ENCODE measurements at regions not wholly inside any gene's neighbourhood (a gene's known extent, or its start where the extent isn't known, plus 50 kb on each side); places are given as distances from the start of the nearest gene placed in this dataset.
A peak's percentile ranks its signal among the peaks of the same experiment; 100 is the strongest.

DNA sequence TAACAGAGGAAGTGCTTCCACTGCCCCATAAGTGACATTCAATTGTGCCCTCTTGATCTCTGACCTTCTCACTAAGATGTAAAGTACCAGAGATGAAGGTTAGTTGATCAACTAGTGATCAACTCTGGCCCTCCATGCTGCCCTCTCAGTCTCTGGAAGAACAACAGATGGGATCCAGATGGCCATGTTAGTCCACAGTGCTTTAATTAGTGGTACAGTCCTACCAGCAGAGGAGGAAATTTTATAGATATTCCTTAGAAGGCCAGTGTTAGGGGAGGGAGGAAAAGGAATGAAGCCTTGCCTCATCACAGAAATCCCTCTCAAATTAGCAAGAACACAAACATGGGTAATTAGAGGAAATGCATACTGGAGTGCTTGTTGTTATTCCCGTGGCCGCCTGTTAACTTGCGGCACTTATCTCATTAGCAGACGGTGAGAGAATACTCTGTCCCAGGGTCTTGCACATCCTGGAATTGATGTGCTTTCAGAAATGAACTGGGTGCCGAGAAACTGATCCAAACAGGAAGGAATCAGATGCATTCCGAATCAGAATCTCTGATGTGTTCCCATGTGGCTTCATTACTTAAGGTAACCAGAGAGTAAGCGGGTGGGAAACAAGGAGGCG lies 91.1 kb upstream of the RGS4 start:
- DNase-seq (ENCODE audit: low spot score in 2 of 2) (no peak), ATAC-seq (no peak)
- Mint-ChIP-seq H3K36me3 (no peaks in the 10 kb centered on the region), H3K27ac (no peak overlapping the region), H3K9me3 (no peaks in the 10 kb centered on the region)

DNA sequence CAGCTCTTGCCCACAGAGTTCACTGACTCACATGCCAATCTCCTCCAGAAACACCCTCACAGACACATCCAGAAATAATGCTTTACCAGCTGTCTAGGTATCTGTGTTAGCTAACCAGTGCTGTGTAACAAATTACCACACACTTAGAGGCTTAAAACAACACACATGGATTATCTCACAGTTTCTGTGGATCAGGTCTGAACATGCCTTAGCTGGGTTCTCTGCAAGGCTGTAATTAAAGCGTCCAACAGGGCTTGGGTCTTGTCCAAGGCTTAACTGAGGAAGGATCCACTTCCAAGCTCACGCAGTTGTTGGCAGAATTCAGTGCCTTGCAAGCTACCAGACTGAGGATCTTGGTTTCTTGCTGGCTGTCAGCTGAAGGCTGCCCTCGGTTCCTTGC lies 92.5 kb upstream of the RGS4 start:
- Mint-ChIP-seq H3K27ac (no peak overlapping the region), H3K9me3 (no peaks in the 10 kb centered on the region), H3K36me3 (no peaks in the 10 kb centered on the region)
- DNase-seq (ENCODE audit: low spot score in 2 of 2) = no peak
- ATAC-seq = no peak

DNA sequence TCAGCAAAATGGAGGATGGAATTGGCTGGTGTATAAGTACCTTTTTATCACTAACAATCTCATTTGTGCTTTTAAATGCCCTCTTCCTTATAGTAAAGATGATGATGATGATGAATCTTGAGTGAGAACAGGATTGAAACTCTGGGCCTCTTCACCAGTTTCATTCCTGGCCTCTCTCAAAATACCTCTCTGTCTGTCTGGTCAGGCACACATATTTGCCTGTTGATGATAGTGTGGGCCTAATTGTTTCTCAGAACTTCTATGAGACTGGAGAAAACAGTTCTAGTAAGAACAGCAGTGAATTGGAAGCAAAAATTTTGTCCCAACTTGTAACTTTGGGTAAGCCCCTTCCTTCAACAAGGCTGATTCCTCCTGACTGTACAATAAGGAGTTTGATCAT lies 94.4 kb upstream of the RGS4 start:
- Mint-ChIP-seq H3K36me3 (no peaks in the 10 kb centered on the region), H3K27ac (no peak overlapping the region), H3K9me3 (no peaks in the 10 kb centered on the region)
- DNase-seq (ENCODE audit: low spot score in 2 of 2) (no peak), ATAC-seq (no peak)

DNA sequence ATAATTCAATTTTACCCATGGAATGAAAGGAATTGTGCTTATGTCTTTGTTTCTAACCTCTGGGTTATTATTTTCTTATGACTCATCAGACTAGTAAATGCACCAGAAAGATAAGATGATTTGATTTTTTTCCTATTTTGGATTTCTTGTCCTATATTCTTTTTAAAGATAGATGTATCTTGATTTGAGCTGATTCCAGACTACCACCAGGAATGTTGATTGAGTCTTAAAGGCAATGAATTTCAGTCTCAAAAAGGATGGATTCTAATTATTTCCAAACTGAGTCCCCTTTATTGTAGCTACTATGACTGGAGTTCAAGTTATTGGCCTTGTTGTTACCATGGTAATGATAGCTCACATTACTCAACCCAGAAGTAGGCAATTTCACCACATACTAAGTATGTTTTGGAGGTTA lies 95.8 kb upstream of the RGS4 start:
- ATAC-seq (no peak), DNase-seq (ENCODE audit: low spot score in 2 of 2) (no peak)
- no peaks in the 10 kb centered on the region for H3K36me3 Mint-ChIP-seq
- no peak overlapping the region for H3K27ac Mint-ChIP-seq
- H3K9me3 Mint-ChIP-seq = no peaks in the 10 kb centered on the region

DNA sequence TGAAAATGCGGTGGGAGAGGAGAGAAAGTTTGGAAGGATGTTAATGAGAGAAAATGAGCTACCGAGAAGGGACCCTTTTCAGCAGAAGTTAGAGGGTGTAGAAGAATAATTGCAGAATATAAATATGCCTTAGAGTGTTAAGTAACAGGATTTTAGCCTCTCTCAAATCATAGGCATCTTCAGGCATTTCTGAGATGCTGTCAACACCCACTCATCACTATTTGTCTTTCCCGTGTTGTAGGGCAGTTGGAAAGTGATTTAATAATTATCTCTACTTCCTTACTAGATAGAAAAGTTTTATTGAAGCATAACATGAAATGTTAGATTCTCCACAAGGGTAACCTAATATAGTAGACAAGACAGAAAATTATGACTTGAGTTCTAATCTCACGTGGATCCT lies 96.4 kb upstream of the RGS4 start:
- DNase-seq (ENCODE audit: low spot score in 2 of 2) (no peak), ATAC-seq (no peak)
- Mint-ChIP-seq H3K9me3 (no peaks in the 10 kb centered on the region), H3K27ac (no peak overlapping the region), H3K36me3 (no peaks in the 10 kb centered on the region)

DNA sequence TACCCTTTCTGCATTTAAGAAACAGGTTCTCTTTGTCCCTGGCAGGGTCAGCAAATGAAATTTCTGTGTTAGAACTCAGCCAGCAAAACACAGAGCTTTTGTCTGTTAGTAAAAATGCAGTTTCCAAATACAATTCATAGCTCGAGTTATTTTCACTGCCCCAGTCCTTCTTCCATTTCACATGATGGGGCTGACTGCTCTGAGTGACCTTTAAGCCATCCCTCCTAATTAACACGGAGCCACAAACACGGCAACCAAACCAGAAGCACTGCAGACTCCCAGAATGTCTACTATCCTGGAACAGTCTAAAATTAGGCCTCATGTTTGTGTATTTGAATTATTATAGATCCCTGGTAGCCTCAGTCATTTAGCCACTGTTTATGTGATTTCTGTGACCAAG lies 99.1 kb upstream of the RGS4 start:
- H3K36me3 Mint-ChIP-seq = no peaks in the 10 kb centered on the region
- no peaks in the 10 kb centered on the region for H3K9me3 Mint-ChIP-seq
- no peak overlapping the region for H3K27ac Mint-ChIP-seq
- DNase-seq (ENCODE audit: low spot score in 2 of 2) (no peak), ATAC-seq (no peak)

DNA sequence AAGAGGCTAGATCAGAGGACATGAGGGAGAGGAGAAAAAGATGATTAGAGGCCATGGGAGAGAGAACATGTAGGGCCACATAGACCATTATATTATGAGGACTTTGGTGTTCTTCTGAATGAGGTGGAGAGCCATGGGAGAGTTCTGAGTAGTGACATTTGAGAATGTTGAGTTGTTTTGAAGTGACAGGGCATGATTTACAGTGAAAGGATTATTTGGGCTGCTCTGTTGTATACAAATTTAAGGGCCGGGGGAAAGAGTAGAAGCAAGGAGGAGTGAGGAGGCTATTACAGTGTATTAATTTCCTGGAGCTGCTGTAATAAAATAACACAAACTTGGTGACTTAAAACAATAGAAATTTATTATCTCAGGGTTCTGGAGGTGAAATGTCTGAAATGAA lies 102.5 kb upstream of the RGS4 start:
- Mint-ChIP-seq H3K9me3 (peaks cover 0 to 4% of the 10 kb centered on the region in 2 donors), H3K27ac (no peak overlapping the region), H3K36me3 (peaks cover 5% of the 10 kb centered on the region in 2 donors)
- ATAC-seq (no peak), DNase-seq (ENCODE audit: low spot score in 2 of 2) (no peak)

DNA sequence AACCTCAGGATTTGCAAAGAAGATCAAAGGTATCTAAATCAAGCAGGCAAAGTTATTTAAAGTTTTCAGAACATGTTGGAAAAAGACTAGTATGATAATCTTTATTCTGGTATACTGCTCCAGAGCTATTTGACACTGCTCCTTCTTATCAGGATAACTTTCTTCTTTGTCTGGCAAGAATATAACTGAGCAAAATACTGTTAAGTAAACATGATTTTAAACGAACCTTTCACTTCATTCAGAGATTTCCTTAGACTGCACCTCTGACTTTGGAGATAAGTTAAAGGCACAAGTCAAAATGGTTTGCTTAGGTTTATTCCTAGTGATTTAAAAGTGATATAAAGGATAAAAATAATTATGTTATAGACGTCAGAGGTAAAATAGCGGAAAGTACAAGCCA lies 103.9 kb upstream of the CCDC190 start:
- DNase-seq (ENCODE audit: low spot score in 2 of 2) (no peak), ATAC-seq (no peak)
- H3K36me3 Mint-ChIP-seq = peaks cover 5% of the 10 kb centered on the region in 2 donors
- peaks cover 0 to 4% of the 10 kb centered on the region in 2 donors for H3K9me3 Mint-ChIP-seq
- H3K27ac Mint-ChIP-seq = no peak overlapping the region

DNA sequence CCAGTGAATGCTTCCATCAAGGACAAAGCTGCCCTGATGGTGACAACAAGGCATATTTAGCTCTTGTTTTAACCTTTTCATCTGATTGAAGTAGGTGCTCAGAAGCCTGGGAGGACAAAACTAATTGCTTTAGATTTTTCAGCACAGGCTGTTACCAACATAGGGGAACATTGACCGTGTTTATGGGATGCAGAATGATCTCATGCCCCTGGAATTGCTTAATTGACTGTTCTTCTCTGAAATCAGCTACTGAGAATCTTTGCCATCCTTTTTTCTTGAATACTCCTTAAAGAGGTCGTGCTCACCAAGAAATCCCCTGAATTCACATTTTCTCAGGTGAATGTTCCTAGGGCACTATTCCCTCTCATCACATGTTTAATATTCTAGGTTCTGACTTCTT lies 95.9 kb upstream of the CCDC190 start:
- H3K36me3 Mint-ChIP-seq = no peaks in the 10 kb centered on the region
- ATAC-seq = no peak
- DNase-seq (ENCODE audit: low spot score in 2 of 2) = no peak
- no peak overlapping the region for H3K27ac Mint-ChIP-seq
- H3K9me3 Mint-ChIP-seq = no peaks in the 10 kb centered on the region

DNA sequence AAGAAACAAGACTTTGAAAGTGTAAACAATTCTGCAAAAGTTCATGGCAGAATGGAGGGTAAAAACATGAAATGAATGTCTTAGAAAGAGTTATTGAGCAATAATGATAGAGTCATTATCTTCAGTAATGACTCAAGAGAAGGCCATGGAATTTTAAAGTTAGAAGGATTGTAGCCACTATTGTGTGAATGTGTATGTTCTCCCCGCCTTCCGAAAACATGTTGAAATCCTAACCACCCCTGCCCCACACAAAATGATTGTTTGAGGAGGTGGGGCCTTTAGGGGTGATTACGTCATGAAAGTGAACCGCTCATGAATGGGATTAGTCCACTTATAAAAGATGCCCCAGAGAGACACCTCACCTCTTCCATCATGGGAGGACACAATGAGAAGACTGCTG lies 93.8 kb upstream of the CCDC190 start:
- DNase-seq (ENCODE audit: low spot score in 2 of 2) = no peak
- no peaks in the 10 kb centered on the region for H3K36me3 Mint-ChIP-seq
- H3K9me3 Mint-ChIP-seq = no peaks in the 10 kb centered on the region
- no peak overlapping the region for H3K27ac Mint-ChIP-seq
- no peak for ATAC-seq

DNA sequence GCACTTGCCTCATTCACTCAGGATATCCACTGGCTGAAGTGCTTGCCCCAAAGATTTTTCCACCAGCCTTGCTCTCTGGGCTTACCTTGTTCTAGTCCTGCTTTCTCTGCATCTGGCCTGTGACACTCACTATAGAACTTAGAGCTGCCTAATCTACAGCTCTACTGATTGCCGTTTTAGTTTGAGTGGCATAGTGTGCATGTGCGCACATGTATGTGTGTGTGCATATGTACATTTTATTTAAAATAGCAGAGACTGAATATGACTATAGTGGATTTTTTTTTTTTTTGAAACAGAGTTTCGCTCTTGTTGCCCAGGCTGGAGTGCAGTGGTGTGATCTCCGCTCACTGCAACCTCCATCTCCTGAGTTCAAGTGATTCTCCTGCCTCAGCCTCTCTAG lies 92.0 kb upstream of the CCDC190 start:
- DNase-seq (ENCODE audit: low spot score in 2 of 2) = no peak
- Mint-ChIP-seq H3K36me3 (no peaks in the 10 kb centered on the region), H3K27ac (peak overlapping the region in 1 of 2 donors; percentile 63), H3K9me3 (no peaks in the 10 kb centered on the region)
- no peak for ATAC-seq

DNA sequence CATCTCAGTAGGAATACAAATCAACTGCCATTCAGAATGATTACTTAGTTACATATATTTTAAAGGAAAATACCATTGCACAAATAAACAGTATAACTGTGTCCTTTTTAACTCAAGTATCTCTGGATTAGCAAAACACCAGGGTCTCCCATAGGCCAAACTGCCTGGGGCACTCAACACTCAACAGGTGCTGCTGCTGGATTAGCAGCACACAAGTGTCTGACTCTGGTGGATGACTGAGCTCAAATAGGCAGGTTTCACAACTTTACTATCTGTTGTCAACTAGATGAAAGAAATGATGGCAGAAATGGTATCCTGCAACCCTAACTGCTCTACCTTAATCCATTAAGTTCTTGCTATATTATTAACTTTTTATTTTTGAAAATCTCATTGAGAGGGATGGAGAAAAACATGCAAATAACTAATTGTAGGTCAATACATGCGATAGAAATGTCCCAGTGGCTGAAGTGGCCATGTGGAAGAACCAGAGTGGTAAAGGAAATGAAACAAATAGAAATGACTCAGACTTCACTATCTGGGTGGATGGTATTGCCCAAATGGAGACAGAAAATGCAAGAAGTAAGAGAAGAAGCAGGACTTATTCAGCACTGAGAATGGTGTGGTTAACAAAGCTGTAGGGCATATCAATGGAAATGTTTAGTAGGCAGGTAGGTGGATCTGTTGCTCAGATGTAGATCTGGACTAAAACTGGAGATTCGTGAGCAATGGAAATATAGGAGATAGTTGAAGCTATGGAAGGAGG lies 90.8 kb upstream of the CCDC190 start:
- DNase-seq (ENCODE audit: low spot score in 2 of 2) (no peak), ATAC-seq (peak; percentile 73 to 92)
- Mint-ChIP-seq H3K27ac (no peak overlapping the region), H3K36me3 (no peaks in the 10 kb centered on the region), H3K9me3 (no peaks in the 10 kb centered on the region)

DNA sequence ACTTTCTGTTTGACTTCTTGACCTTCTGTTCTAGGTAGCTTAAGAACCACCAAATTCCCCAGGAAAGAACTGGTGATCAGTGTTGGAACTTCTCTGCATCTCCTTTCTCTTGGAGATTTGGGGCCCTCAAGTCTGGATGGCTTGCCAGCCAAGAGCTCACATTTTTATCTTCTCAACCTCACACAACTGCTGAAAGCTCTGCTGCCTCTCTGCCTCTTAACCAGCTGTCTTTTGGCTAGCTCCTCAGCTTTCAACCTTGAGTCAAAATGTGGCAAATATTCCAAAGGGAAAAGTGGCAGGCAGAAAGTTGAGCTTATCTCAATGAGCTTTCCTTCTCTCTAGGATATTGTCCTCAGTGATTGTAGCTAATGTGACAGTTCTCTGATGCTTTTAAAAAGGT lies 89.2 kb upstream of the CCDC190 start:
- DNase-seq (ENCODE audit: low spot score in 2 of 2) (no peak), ATAC-seq (no peak)
- H3K36me3 Mint-ChIP-seq = no peaks in the 10 kb centered on the region
- no peaks in the 10 kb centered on the region for H3K9me3 Mint-ChIP-seq
- H3K27ac Mint-ChIP-seq = no peak overlapping the region

DNA sequence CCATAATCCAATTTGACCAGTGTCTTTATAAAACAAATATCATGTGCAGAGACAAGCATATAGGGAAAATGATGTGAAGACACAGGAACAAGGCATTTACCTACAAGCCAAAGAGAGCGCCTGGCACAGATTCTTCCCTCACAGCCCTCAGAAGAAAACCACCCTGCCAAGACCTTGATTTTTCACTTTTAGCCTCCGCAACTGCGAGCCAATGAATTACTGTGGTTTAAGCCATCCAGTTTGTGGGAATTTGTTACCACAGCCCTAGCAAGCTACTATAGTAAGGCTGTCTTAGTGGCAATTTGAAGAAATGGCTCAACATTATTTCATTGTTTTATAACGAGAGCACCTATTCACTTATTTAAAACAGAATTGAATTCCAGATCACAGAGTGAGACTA lies 85.7 kb upstream of the CCDC190 start:
- no peaks in the 10 kb centered on the region for H3K9me3 Mint-ChIP-seq
- H3K27ac Mint-ChIP-seq = no peak overlapping the region
- DNase-seq (ENCODE audit: low spot score in 2 of 2) = no peak
- no peak for ATAC-seq
- no peaks in the 10 kb centered on the region for H3K36me3 Mint-ChIP-seq

DNA sequence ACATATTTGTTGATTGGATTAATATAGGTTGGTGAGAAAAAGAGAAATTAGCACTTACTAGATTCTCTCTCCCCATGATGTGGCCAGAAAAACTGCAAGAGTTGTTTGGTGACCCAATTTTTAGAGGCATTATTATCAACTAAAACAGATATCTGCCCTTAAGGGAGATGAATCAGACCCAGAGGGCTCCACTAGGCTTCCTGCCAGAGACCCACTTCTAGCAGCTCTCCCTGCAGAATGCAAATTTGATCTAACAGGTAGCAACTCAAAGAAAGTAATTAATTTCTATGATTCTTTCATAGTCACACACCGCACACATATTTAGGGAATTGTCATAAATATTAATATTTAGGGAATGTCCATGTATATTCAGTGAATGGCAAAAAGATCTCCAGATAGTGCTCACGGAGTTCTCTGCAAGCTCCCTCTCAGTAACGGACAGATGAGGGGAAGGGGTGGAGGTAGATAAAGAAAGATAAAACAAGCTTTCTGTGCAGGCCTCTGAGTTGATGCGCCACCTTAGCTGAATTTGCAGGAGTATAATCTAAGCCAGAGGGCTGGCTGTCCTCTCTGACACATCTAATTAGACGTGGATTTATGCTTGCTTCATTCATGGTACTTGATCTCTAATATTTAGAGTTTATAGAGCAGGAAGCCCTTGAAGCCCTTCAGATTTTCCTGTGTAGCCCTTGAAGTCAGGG lies 84.1 kb upstream of the CCDC190 start:
- DNase-seq (ENCODE audit: low spot score in 2 of 2) = no peak
- Mint-ChIP-seq H3K36me3 (no peaks in the 10 kb centered on the region), H3K27ac (no peak overlapping the region), H3K9me3 (no peaks in the 10 kb centered on the region)
- ATAC-seq = no peak

DNA sequence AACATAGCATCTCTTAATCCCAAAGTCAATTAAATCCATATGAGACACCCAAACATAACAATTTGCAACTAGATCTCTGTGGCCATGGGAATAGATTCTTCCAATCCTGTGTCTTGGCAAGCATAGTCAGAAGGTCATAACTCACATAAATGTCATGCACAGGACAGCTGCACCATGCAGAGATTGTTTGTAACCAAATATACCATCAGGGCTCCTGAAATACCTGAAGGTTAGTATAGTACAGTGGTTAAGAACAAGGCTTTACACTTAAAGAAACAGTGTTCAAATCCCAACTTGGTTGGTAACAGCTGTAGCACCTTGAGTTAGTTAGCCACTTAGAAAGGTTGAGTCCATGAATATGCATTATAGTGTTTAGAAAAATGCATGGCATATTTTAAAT lies 82.6 kb upstream of the CCDC190 start:
- Mint-ChIP-seq H3K27ac (no peak overlapping the region), H3K9me3 (no peaks in the 10 kb centered on the region), H3K36me3 (no peaks in the 10 kb centered on the region)
- no peak for DNase-seq (ENCODE audit: low spot score in 2 of 2)
- ATAC-seq = peak in 1 of 2 donors; percentile 22

DNA sequence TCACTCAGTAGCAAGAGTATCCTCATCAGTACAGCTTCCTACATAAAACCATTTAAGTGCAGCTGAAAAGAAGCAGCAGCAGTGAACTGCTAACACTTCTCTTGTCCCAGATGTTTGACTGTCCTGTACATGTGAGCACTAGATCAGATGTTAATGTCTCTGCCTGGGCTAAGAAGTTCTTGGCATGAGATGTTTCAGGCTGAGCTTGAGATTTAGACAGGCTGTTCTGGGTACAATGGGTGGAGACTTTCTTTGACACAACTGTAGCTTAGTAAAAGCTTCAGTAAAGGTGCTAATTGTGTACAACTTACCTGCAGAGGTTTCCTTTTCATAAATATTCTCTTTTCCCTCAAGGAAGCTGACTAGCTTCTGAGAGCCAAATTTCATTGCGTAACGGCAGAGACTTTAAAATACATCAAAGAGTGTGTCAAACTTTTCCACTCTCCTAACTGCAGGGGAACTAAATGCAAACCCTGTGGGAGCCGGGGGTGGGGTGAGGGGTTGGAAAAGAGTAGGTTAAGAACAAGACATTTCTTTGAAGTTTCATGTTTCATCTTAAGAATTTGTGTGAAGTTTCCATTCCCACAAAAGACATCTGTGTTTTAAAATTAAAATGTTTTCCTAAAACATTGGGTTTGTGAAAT lies 82.1 kb upstream of the CCDC190 start:
- H3K9me3 Mint-ChIP-seq = no peaks in the 10 kb centered on the region
- no peaks in the 10 kb centered on the region for H3K36me3 Mint-ChIP-seq
- peak in 1 of 2 donors; percentile 35 for ATAC-seq
- no peak for DNase-seq (ENCODE audit: low spot score in 2 of 2)
- H3K27ac Mint-ChIP-seq = no peak overlapping the region

Data from activated naive CD4-positive, alpha-beta T cell treated with anti-CD3 and anti-CD28 coated beads, Interleukin-2, amount 50 U/mL, for 72 hours (primary cell).